HL-60 (cell line): ENCODE measurements at regions not wholly inside any gene's neighbourhood (a gene's known extent, or its start where the extent isn't known, plus 50 kb on each side); places are given as distances from the start of the nearest gene placed in this dataset.

Experiments used
- CTCF ChIP-seq: IDR thresholded peaks from one replicate; pipeline ENCODE4 v1.5.1; 2011; ENCODE audit warnings: low read length, control low read depth, inconsistent platforms; ENCODE audit not compliant: insufficient read depth
- GABPA ChIP-seq: IDR thresholded peaks from 2 replicates; pipeline ENCODE4 v1.6.1; 2012; ENCODE audit warnings: low read depth
- POLR2AphosphoS5 ChIP-seq: IDR thresholded peaks from 2 replicates; pipeline ENCODE4 v1.6.1; 2012; ENCODE audit warnings: low read depth
- REST ChIP-seq: IDR thresholded peaks from 2 replicates; pipeline ENCODE4 v1.6.1; 2012; ENCODE audit warnings: low read depth; ENCODE audit not compliant: insufficient replicate concordance
- SPI1 ChIP-seq: IDR thresholded peaks from 2 replicates; pipeline ENCODE4 v1.6.1; 2012; ENCODE audit warnings: low read depth, mild to moderate bottlenecking, borderline replicate concordance

- TF ChIP-seq CTCF (no peak), REST (no peak), POLR2AphosphoS5 (no peak), GABPA (no peak), SPI1 (no peak)
Observed at GRCh38 chr9:11192993-11193392, 580.2 kb upstream of the PTPRD start.
